Hepatocyte (in vitro differentiated cells): ENCODE measurements at regions not wholly inside any gene's neighbourhood (a gene's known extent, or its start where the extent isn't known, plus 50 kb on each side); places are given as distances from the start of the nearest gene placed in this dataset.

ENCODE experiments used
- DNase-seq: peaks from one replicate; pipeline ENCODE4 v3.0.0-alpha.2; 2016; ENCODE audit warnings: low spot score
- H2AFZ ChIP-seq: fragments of 200-600 bp; sonication (generic); 2 replicates; pipeline ENCODE4 v1.6.0; 2016; ENCODE audit warnings: antibody characterized with exemption, mild to moderate bottlenecking
- H3K27ac ChIP-seq: fragments of 200-600 bp; sonication (generic); 2 replicates; pipeline ENCODE4 v1.5.1; 2016; ENCODE audit warnings: mild to moderate bottlenecking
- H3K27me3 ChIP-seq: fragments of 200-600 bp; sonication (generic); 2 replicates; pipeline ENCODE4 v1.6.1; 2016
- H3K36me3 ChIP-seq: fragments of 200-600 bp; sonication (generic); replicated peaks from 2 replicates; pipeline ENCODE4 v1.5.1; 2016; ENCODE audit warnings: low read depth; ENCODE audit not compliant: insufficient read depth
- H3K4me1 ChIP-seq: fragments of 200-600 bp; sonication (generic); 2 replicates; pipeline ENCODE4 v1.5.1; 2016; ENCODE audit warnings: mild to moderate bottlenecking, moderate library complexity; ENCODE audit not compliant: insufficient read depth
- H3K4me2 ChIP-seq: fragments of 200-600 bp; sonication (generic); 2 replicates; pipeline ENCODE4 v1.6.0; 2016
- H3K4me3 ChIP-seq: fragments of 200-600 bp; sonication (generic); 2 replicates; pipeline ENCODE4 v1.5.1; 2016; ENCODE audit warnings: mild to moderate bottlenecking
- H3K79me2 ChIP-seq: fragments of 200-600 bp; sonication (generic); 2 replicates; pipeline ENCODE4 v1.6.0; 2017; ENCODE audit warnings: mild to moderate bottlenecking
- H3K9me2 ChIP-seq: fragments of 200-600 bp; sonication (generic); replicated peaks from 2 replicates; pipeline ENCODE4 v1.6.0; 2017; ENCODE audit warnings: mild to moderate bottlenecking; ENCODE audit not compliant: insufficient read depth
- H3K9me3 ChIP-seq: fragments of 200-600 bp; sonication (generic); 2 replicates; pipeline ENCODE4 v1.5.1; 2016; ENCODE audit warnings: low read depth, mild to moderate bottlenecking
- H4K20me1 ChIP-seq: fragments of 200-600 bp; sonication (generic); 2 replicates; pipeline ENCODE4 v1.6.0; 2016; ENCODE audit warnings: mild to moderate bottlenecking; ENCODE audit not compliant: insufficient read depth, poor library complexity, severe bottlenecking
- CTCF ChIP-seq: fragments of 200-600 bp; sonication (generic); IDR thresholded peaks from 2 replicates; pipeline ENCODE4 v1.5.1; 2016; ENCODE audit warnings: antibody characterized with exemption, mild to moderate bottlenecking; ENCODE audit not compliant: poor library complexity
- EZH2 ChIP-seq: fragments of 200-600 bp; sonication (generic); IDR thresholded peaks from 2 replicates; pipeline ENCODE4 v1.6.1; 2016; ENCODE audit warnings: antibody characterized with exemption, mild to moderate bottlenecking, borderline replicate concordance
- EZH2phosphoT487 ChIP-seq: fragments of 200-600 bp; sonication (generic); IDR thresholded peaks from one replicate; pipeline ENCODE4 v1.6.1; 2018; ENCODE audit warnings: antibody characterized with exemption, mild to moderate bottlenecking, low read depth, moderate library complexity; ENCODE audit not compliant: unreplicated experiment, severe bottlenecking
- WGBS: methylation state at CpG from one replicate; pipeline ENCODE4 v1.1.6; 2016; ENCODE audit warnings: low lambda C conversion rate; ENCODE audit errors: missing lambda C conversion rate; 5-methylcytosine and 5-hydroxymethylcytosine counted together

- H3K79me2 ChIP-seq = no peaks in the 10 kb centered on the region
- TF ChIP-seq CTCF (no peak), EZH2 (no peak), EZH2phosphoT487 (no peak)
These were observed 56.6 kb upstream of the SCOC start for GRCh38 chr4:140316799-140317198.

DNA sequence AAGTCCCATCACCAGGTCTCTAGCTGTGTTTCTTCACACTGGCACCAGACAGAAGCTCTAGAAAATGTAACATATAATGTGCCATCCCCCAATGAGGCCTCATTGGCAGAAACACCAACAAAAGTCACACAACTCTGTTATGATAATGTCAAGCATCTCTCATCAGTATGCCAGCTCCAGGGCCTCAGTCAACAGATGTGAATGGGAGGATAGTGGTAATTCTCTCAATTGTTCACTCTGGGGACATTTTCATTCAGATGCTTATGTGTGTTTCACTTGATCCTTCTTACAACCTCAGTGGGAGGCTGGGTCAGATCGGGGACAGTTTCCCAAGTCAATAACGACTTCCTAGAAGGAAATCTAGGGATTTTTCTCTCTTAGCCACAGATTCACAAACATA lies 57.5 kb upstream of the SCOC start:
- H3K36me3 ChIP-seq = no peaks in the 10 kb centered on the region
- no peaks in the 10 kb centered on the region for H4K20me1 ChIP-seq
- no peaks in the 10 kb centered on the region for H3K9me3 ChIP-seq
- no peak for DNase-seq
- no peaks in the 10 kb centered on the region for H3K79me2 ChIP-seq
- no peak overlapping the region for H3K4me2 ChIP-seq
- no peak overlapping the region for H3K27ac ChIP-seq
- WGBS = 40% methylated on average over 2 of the region's 2 CpGs
- no peak overlapping the region for H3K4me3 ChIP-seq
- TF ChIP-seq EZH2phosphoT487 (no peak), EZH2 (no peak), CTCF (no peak)
- no peak overlapping the region for H2AFZ ChIP-seq
- no peaks in the 10 kb centered on the region for H3K27me3 ChIP-seq
- H3K4me1 ChIP-seq = no peaks in the 10 kb centered on the region
- H3K9me2 ChIP-seq = no peaks in the 10 kb centered on the region

More at GRCh38 chr4:140316799-140317198, 56.6 kb upstream of the SCOC start:
- no peaks in the 10 kb centered on the region for H4K20me1 ChIP-seq
- H3K27me3 ChIP-seq = no peaks in the 10 kb centered on the region
- H3K27ac ChIP-seq = no peak overlapping the region
- H3K4me1 ChIP-seq = no peaks in the 10 kb centered on the region
- no peak overlapping the region for H3K4me3 ChIP-seq
- 71% methylated on average over 5 of the region's 5 CpGs for WGBS
- H3K9me3 ChIP-seq = no peaks in the 10 kb centered on the region
- DNase-seq = no peak
- H3K4me2 ChIP-seq = peak overlapping the region; percentile 41
- no peaks in the 10 kb centered on the region for H3K9me2 ChIP-seq
- no peaks in the 10 kb centered on the region for H3K36me3 ChIP-seq
- H2AFZ ChIP-seq = no peak overlapping the region

- Histone ChIP-seq H3K4me2 (no peak overlapping the region), H3K27ac (no peak overlapping the region), H3K9me2 (no peaks in the 10 kb centered on the region), H3K27me3 (no peaks in the 10 kb centered on the region), H3K4me3 (no peak overlapping the region), H3K9me3 (no peaks in the 10 kb centered on the region), H3K36me3 (no peaks in the 10 kb centered on the region), H2AFZ (no peak overlapping the region), H3K4me1 (no peaks in the 10 kb centered on the region), H3K79me2 (no peaks in the 10 kb centered on the region), H4K20me1 (no peaks in the 10 kb centered on the region)
- 90% methylated on average over 2 of the region's 2 CpGs for WGBS
- TF ChIP-seq EZH2phosphoT487 = no peak
- no peak for TF ChIP-seq EZH2
- no peak for TF ChIP-seq CTCF
- DNase-seq = no peak
These were observed 58.0 kb upstream of the SCOC start for GRCh38 chr4:140315438-140315837.

DNA sequence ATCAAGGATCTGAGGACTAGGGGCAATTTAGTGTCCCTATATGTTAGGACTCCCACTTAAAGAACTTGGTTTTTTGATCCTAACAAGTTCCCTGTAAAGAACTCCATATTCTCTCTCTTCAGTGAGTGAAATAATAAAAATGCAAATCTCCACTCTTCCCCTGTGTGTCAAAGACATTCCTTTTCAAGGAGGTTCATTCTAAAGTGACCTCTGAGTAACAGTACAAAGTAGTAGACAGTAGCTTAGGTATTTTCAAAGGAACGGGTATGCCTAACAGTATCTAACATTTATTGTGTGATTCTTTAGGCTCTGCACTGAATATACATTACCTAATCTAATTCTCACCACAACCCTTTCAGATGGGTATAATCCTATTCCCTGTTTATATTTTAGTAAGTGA lies 58.4 kb upstream of the SCOC start:
- no peaks in the 10 kb centered on the region for H3K36me3 ChIP-seq
- no peak overlapping the region for H3K4me3 ChIP-seq
- no peak overlapping the region for H2AFZ ChIP-seq
- no peaks in the 10 kb centered on the region for H3K9me2 ChIP-seq
- TF ChIP-seq CTCF (no peak), EZH2 (no peak), EZH2phosphoT487 (no peak)
- H3K4me2 ChIP-seq = no peak overlapping the region
- H4K20me1 ChIP-seq = no peaks in the 10 kb centered on the region
- H3K4me1 ChIP-seq = no peaks in the 10 kb centered on the region
- 81% methylated on average over 1 of the region's 1 CpG for WGBS
- no peaks in the 10 kb centered on the region for H3K79me2 ChIP-seq
- no peak for DNase-seq
- H3K27ac ChIP-seq = no peak overlapping the region
- H3K9me3 ChIP-seq = no peaks in the 10 kb centered on the region
- no peaks in the 10 kb centered on the region for H3K27me3 ChIP-seq
